ENCODE measurements at regions not wholly inside any gene's neighbourhood (a gene's known extent, or its start where the extent isn't known, plus 50 kb on each side); places are given as distances from the start of the nearest gene placed in this dataset.

DNA sequence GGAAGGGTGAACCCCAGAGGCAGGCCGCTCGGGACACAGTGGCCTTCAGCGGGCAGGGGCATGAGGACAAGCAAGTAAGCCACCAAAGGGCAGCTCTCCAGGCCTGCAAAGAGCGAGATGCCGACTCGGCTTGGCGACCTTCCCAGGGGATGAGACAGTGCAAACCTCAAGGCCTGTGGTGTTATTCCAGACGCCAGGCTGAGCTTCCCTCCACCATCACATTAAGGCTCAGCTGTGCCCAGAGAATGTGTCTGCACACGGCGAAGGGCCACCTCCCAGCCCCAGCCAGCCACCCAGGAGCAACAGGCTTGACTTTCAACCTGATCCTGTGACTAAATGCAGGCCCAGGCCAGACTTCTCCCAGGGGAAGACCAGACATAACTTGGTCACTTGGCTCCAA, 251.4 kb downstream of the SOX9 start:
- TF ChIP-seq, protein P1, sequence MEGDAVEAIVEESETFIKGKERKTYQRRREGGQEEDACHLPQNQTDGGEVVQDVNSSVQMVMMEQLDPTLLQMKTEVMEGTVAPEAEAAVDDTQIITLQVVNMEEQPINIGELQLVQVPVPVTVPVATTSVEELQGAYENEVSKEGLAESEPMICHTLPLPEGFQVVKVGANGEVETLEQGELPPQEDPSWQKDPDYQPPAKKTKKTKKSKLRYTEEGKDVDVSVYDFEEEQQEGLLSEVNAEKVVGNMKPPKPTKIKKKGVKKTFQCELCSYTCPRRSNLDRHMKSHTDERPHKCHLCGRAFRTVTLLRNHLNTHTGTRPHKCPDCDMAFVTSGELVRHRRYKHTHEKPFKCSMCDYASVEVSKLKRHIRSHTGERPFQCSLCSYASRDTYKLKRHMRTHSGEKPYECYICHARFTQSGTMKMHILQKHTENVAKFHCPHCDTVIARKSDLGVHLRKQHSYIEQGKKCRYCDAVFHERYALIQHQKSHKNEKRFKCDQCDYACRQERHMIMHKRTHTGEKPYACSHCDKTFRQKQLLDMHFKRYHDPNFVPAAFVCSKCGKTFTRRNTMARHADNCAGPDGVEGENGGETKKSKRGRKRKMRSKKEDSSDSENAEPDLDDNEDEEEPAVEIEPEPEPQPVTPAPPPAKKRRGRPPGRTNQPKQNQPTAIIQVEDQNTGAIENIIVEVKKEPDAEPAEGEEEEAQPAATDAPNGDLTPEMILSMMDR (IDR thresholded peaks at IDR 0.05), result no peak

DNA sequence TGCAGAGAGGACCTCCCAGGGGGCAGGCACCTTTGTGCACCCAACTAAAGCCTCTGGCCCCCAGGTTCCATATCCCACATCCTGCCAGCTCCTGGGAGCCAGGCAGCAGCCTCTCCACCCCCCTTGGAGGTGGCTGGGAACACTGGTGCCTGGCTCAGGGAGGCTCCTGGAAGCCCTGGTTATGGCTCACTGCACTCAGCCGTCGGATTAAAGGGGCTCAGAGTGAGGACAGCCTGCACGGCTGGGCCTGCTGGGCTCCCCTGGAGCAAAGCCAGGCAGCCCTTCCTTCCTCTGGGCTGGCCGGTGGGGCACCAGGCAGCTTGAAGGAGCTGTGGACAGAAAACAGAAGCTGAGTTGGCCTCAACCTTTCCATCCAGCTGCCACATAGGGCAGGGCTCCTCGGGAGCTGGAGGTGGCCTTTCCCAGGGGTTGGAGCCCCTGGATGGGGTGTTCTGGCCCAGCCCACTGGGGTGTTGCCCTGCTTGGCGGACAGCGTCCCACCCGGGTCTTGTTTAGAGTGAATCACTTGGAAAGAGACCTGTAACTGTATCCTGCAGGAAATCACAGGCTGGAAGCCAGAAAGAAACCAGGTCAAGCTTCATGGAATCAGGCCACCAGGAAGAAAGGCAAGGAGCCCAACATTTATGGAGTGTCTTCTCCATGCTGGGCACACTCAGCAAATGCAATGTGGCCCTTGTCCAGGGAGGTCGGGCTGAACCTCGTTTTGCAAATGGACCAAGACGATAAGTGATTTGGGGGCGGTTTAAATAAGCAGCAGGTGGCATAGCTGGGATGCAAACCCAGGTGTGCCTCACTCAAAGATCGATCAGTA, 253.3 kb downstream of the SOX9 start:
- TF ChIP-seq, protein P1 (IDR thresholded peaks at IDR 0.05), result no peak

DNA sequence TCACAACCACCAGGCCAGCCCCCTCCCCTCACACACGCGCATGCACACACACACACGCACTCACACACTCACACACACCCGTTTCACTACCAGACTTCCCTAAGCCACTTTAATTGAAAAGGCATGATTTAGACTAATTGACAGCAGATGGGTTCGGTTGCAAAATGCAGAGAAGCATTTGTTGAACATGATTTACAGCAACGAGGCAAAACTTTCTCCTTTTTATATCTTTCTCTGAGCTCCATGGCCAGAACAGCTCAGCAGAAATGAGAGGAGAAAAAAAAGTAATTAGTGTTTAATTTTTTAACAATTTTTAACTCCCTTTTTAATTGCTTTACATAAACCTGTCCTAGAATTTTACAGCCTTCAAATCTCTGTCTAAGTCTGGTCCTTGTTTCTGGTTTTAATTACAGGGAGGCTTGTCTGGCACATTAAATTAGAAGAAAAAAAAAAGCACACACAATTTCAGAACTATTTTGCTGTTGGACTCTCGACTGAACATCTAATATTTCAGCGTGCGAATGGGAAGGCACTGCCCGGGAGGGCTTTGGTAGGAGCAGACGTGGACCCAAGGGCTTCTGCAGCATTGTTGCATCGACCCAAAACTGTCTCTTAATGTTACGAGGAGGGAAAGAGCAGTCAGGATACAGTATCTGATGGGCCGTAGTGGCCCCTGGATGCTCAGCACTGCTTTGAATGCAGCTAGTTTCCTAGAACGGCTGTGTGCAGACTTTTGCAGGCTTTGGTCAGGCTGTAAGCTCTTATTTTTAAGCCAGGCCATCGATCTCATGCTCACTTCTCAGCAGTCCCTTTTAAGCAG, 255.9 kb downstream of the SOX9 start:
- TF ChIP-seq, protein P1 (IDR thresholded peaks at IDR 0.05), result no peak

DNA sequence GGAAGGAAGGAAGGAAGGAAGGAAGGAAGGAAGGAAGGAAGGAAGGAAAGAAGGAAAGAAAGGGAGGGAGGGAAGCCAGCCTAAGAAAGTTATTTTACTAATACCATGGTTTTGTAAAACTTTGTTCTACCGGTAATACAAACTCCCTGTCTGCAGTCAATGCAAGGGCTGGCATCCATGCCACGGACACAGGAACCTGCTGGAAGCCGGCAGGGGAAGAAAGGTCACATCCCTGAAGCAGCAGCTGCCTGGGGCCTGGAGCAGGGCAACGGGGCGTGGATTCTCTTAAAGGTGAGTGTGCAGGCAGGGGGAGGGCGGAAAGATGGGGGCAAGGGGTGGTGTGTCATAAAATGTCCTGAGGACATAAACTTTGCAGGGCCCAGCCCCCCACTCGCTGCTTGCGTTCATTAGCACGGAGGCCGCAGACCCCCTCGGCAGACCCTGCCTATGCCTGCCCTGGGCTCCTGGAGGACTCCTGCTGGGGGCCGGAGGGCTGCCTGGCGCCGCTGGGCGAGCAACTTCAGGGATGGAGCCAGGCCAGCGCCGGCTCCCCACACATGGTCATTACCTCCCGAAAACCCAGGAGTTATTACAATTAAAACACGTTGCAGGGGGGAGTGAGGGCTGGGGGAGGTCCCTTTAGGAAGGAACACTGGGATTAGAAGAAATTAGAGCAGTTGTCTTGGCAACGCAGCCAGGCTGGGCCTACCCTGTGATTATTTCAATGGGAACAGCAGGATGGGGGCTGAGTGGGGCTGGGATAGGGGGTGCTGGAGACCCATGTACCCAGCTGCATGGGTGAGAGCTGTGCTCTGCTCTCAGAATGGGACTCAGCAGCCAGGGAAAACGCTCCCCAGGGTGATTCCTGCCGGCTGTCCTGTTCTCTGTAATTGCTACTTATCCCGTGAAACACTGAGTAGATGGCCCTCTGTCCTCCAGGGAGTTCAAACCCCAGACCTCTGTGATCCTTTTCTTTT, 257.9 kb downstream of the SOX9 start:
- TF ChIP-seq, protein P1 (IDR thresholded peaks at IDR 0.05), result no peak

DNA sequence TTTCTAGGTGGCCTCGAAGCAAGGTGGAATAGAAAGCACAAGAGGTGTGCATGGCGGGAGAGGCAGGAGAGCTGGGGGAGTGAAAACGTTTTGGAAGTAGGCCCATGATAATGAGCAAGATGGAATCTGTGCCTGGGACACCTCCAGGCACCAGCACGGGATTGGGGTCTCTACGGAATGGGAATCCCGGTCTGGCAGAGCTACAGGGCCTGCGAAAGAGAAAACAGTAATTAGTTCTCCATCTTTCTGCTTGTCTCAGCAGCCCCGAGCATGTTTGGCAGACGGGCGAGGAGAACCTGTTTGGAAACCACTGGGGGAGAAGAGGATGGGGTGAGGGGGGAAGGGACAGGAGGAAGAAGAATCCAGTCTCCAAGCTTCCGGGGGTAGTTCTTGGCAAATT, 258.7 kb downstream of the SOX9 start:
- TF ChIP-seq, protein P1 (IDR thresholded peaks at IDR 0.05), result no peak

DNA sequence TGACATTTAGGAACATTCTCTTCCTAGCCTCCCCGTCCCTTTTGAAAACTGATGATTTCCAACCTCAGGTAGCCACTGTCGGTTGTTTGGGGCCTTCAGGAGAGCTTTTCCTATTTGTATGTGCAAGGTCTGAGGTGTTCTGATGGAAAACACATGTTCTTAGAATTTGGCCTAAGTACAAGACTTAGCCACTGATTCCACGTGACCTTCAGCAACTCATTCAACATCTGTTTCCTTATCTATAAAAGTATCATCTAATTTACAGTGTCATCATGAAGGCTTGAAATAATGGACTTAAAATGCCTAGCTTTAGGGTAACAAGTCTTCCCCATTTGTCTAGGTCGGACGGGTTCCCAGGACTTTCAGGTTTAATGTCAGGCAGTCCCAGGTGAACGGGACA, 259.3 kb downstream of the SOX9 start:
- TF ChIP-seq, protein P1 (IDR thresholded peaks at IDR 0.05), result no peak

DNA sequence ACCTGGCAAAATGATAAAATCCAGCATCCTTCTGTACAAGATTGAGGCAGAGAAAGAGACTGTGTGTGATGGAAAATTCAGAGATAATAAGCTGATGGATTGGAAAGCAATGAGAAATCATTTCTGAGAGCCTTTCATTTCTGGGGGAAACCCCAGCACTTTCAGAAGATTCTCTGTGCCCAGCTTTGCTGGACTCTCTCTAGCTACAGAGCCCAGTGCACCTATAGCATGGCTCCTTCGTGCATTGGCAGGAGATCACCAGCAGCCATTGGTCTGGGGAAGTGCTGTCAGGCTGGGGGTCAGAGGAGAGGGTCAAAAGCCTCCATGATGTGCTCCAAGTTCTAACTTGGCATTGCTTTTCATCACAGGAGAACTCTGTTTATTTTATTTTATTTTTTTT, 259.9 kb downstream of the SOX9 start:
- TF ChIP-seq, protein P1 (IDR thresholded peaks at IDR 0.05), result no peak
